Progenitor cell of endocrine pancreas (in vitro differentiated cells): ENCODE measurements at regions not wholly inside any gene's neighbourhood (a gene's known extent, or its start where the extent isn't known, plus 50 kb on each side); places are given as distances from the start of the nearest gene placed in this dataset.
"Not testable (repeated sequence)": the region's sequence is repeated elsewhere in the genome, so short reads cannot be mapped to it uniquely, and the experiment has no call there.

Experiments used
- DNase-seq: peaks from one replicate; pipeline ENCODE4 v3.0.0; 2021; ENCODE audit warnings: low spot score; ENCODE audit not compliant: unreplicated experiment
- H3K27ac Mint-ChIP-seq: 2 replicates; pipeline ENCODE4 v1.8.0; 2021; ENCODE audit warnings: mild to moderate bottlenecking, moderate library complexity, mixed read lengths
- H3K27me3 Mint-ChIP-seq: 2 replicates; pipeline ENCODE4 v1.8.0; 2021; ENCODE audit warnings: mixed read lengths
- H3K36me3 Mint-ChIP-seq: 2 replicates; pipeline ENCODE4 v1.8.0; 2022; ENCODE audit warnings: mixed read lengths; ENCODE audit not compliant: insufficient read depth
- H3K4me1 Mint-ChIP-seq: 2 replicates; pipeline ENCODE4 v1.8.0; 2021; ENCODE audit warnings: low read depth, mixed read lengths
- H3K4me3 Mint-ChIP-seq: 2 replicates; pipeline ENCODE4 v1.8.0; 2021; ENCODE audit warnings: low read depth, mild to moderate bottlenecking, moderate library complexity, mixed read lengths
- H3K9me3 Mint-ChIP-seq: 2 replicates; pipeline ENCODE4 v1.8.0; 2021; ENCODE audit warnings: low read depth, mixed read lengths
- TF ChIP-seq, protein P1 (sequence below): fragments of 200-600 bp; sonication (generic); IDR thresholded peaks from one replicate; pipeline ENCODE4 v1.5.0; 2021; ENCODE audit warnings: antibody characterized with exemption, mild to moderate bottlenecking; ENCODE audit not compliant: unreplicated experiment

DNA sequence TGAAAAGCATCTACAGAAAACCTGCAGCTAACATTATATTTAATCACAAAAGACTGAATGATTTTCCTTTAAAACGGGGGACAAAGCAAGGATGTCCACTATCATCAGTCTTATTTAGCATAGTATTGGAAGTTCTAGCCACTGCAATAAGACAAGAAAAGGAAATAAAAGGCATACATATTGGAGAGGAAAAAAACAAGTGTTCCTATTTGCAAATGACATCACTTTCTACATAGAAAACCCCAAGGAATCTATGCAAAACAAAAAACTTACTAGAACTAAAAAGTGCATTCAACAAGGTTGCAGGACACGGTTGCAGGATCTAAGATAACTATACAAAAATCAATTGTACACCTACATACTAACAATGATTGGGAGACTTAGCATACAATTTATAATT lies 101.6 kb upstream of the MEF2A start:
- no peaks in the 10 kb centered on the region for H3K4me1 Mint-ChIP-seq
- no peaks in the 10 kb centered on the region for H3K27me3 Mint-ChIP-seq
- peaks cover 25% of the 10 kb centered on the region for H3K9me3 Mint-ChIP-seq
- no peak overlapping the region for H3K4me3 Mint-ChIP-seq
- TF ChIP-seq, protein P1, sequence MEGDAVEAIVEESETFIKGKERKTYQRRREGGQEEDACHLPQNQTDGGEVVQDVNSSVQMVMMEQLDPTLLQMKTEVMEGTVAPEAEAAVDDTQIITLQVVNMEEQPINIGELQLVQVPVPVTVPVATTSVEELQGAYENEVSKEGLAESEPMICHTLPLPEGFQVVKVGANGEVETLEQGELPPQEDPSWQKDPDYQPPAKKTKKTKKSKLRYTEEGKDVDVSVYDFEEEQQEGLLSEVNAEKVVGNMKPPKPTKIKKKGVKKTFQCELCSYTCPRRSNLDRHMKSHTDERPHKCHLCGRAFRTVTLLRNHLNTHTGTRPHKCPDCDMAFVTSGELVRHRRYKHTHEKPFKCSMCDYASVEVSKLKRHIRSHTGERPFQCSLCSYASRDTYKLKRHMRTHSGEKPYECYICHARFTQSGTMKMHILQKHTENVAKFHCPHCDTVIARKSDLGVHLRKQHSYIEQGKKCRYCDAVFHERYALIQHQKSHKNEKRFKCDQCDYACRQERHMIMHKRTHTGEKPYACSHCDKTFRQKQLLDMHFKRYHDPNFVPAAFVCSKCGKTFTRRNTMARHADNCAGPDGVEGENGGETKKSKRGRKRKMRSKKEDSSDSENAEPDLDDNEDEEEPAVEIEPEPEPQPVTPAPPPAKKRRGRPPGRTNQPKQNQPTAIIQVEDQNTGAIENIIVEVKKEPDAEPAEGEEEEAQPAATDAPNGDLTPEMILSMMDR: no peak
- peaks cover 2% of the 10 kb centered on the region for H3K36me3 Mint-ChIP-seq
- H3K27ac Mint-ChIP-seq: no peak overlapping the region
- no peak for DNase-seq

DNA sequence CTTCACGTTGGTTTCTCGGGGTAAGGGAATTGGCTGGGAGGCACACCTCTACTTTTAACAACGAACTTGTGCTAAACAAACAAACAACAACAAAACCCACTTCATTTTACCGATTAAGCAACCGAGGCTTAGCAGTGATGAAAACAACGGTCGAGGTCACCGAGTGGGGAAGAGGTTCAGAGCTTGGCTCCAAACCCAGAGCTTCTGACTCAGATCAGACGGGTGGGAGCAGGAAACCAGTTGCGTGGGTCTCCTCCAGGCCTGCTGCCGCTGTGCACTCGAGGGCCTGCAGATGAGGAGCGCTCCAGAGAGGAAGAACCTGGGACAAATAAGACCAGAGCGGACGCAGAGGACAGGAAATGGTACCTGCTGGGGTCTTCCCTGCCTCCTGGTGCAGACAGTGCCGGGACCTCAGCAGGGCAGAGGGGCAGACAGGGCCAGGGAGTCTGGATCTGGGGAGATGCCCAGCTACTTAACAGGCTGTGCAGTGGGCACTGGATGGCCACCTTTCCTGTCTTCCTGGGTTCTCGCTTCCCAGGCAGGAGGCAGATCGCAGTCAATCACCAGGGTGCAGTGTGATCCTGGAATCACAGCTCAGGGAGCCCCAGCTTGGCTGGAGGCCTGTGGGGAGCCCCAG lies 99.0 kb upstream of the MEF2A start:
- Mint-ChIP-seq H3K36me3 (peaks cover 2% of the 10 kb centered on the region), H3K9me3 (peaks cover 22% of the 10 kb centered on the region), H3K27ac (no peak overlapping the region), H3K27me3 (no peaks in the 10 kb centered on the region), H3K4me1 (no peaks in the 10 kb centered on the region), H3K4me3 (no peak overlapping the region)
- DNase-seq: no peak
- TF ChIP-seq, protein P1: no peak

DNA sequence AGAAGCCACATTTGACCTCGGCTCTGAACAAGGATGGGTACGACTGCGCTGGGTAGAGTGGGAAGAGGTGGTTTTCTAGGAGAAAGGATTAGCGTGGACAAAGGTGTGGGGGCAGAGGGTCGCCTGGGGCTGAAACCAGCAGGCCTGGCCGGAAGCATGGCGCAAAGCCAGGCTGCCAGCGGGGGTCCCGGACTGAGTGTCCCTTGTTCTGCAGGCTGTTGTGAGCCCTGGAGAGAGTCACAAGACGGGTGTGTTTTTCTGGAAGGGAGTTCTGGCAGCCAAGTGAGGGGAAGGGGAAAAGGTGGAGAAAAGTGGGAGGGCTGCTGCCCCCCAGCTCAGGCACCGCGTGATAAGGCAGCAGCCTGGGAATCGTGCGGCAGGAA lies 98.5 kb upstream of the MEF2A start:
- no peak for DNase-seq
- Mint-ChIP-seq H3K4me1 (no peaks in the 10 kb centered on the region), H3K9me3 (peaks cover 21% of the 10 kb centered on the region), H3K27me3 (no peaks in the 10 kb centered on the region), H3K4me3 (no peak overlapping the region), H3K27ac (no peak overlapping the region), H3K36me3 (peaks cover 2% of the 10 kb centered on the region)
- TF ChIP-seq, protein P1: no peak

DNA sequence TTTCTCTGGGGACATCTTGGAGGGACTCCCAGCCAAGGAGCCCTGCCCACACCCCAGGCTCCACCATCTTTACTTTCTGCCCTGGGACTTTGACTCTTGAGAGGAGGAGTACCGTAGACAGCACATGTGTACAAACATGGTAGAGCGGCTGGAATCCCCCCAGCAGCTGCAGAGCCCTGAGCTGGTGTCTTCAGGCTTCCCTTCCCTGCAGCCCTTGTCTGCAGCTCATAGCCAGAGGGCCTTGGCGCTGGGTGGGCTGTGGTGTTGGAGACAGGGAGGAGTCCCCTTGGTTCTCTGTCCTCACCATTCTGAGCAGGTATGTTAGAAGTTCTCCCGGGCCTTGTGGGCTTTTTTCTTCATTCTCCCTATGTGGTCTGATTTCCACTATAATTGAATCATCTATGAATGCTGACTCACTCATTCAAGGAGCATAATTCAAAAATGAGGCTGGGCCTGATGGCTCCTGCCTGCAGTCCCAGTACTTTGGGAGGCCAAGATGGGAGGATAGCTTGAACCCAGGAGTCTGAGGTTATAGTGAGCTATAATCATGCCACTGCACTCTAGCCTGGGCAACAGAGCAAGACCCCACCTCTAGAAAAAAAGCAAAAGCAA lies 97.8 kb upstream of the MEF2A start:
- no peak for DNase-seq
- H3K27ac Mint-ChIP-seq: no peak overlapping the region
- H3K4me3 Mint-ChIP-seq: no peak overlapping the region
- no peaks in the 10 kb centered on the region for H3K27me3 Mint-ChIP-seq
- TF ChIP-seq, protein P1: no peak
- H3K4me1 Mint-ChIP-seq: no peaks in the 10 kb centered on the region
- H3K9me3 Mint-ChIP-seq: peaks cover 15% of the 10 kb centered on the region
- peaks cover 2% of the 10 kb centered on the region for H3K36me3 Mint-ChIP-seq

DNA sequence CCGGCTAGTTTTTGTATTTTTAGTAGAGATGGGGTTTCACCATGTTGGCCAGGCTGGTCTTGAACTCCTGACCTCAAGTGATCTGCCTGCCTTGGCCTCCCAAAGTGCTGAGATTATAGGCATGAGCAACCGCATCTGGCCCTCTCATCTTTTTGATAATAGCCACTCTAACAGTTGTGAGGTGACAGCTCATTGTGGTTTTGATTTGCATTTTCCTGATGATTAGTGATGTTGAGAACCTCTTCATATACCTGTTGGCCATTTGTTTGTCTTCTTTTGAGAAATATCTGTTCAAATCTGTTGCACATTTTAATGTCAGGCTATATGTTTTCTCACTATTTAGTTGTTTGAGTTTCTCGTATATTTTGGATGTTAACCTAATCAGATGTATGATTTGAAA lies 95.6 kb upstream of the MEF2A start:
- not testable (repeated sequence) for H3K36me3 Mint-ChIP-seq, DNase-seq, H3K27me3 Mint-ChIP-seq, H3K9me3 Mint-ChIP-seq, H3K4me3 Mint-ChIP-seq, H3K4me1 Mint-ChIP-seq, H3K27ac Mint-ChIP-seq

DNA sequence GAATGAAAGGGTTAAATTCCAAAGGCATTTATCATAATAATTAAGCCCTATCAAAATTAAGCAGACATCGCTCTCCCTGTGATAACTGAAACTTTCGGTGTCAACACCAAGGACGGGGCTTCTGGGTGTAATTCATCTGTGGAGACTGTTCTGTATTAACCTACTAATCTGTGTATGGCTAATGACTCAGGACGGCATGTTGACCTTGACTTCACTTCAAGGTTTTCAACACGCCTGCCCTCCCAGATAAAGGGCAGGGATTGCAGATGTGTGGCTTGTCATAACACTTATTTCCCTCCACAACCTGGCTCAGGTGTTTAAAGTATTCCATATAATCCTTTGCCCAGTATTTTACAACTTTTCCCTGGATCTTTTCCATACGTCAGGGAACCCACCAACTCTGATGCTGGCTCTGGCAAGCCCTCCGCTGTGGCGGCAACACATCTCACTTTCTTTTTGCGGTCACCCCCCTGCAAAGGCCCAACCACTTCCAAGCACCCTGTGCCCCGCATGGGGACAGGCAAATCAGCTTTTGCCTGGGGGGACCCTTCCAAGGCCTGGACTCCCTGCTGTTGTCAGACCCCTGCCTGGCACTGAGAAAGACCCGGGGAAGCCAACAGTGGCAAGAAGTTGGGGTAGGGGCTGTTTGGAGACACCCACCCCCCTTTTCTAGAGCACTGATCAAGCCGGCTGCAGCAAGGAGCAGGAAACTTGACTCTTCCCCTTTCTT lies 93.2 kb upstream of the MEF2A start:
- Mint-ChIP-seq H3K27ac (no peak overlapping the region), H3K36me3 (no peaks in the 10 kb centered on the region), H3K27me3 (no peaks in the 10 kb centered on the region), H3K9me3 (no peaks in the 10 kb centered on the region), H3K4me3 (no peak overlapping the region), H3K4me1 (peaks cover 6% of the 10 kb centered on the region)
- DNase-seq: no peak
- TF ChIP-seq, protein P1: no peak
